Panc1 (cell line): ENCODE measurements at regions not wholly inside any gene's neighbourhood (a gene's known extent, or its start where the extent isn't known, plus 50 kb on each side); places are given as distances from the start of the nearest gene placed in this dataset.

Experiments used
- ATAC-seq: fragments of 200-7000 bp; cut with Tn5 transposase; 2 replicates; pipeline ENCODE4 v1.9.1; 2020; ENCODE audit warnings: mild to moderate bottlenecking, moderate library complexity
- BruUV-seq: library from RNA; stranded (reverse); fragments of 400-500 nt; replicated peaks from 2 replicates; lab custom pipeline; 2021; lab: Mats Ljungman, UMichigan
- CTCF ChIA-PET: fragments of 300-600 bp; sonication (Branson Sonifier 250); formaldehyde crosslinking; loops from one replicate; lab custom pipeline; 2022; ENCODE audit warnings: antibody characterized with exemption; lab: Charles Lee
- POLR2A ChIA-PET: fragments of 300-600 bp; sonication (Branson Sonifier 250); formaldehyde crosslinking; loops from one replicate; lab custom pipeline; 2022; ENCODE audit warnings: antibody characterized with exemption; lab: Charles Lee
- DNase-seq: peaks from one replicate; pipeline ENCODE4 v3.0.0-alpha.2; 2010; ENCODE audit warnings: low read depth, low spot score
- H3K27ac ChIP-seq: 2 replicates; pipeline ENCODE4 v1.5.1; 2011; ENCODE audit warnings: mild to moderate bottlenecking, low read length, inconsistent platforms
- H3K27me3 ChIP-seq: fragments of 200-500 bp; sonication (Bioruptor generic); 2 replicates; pipeline ENCODE4 v1.6.0; 2014; ENCODE audit warnings: low read length, inconsistent platforms; ENCODE audit not compliant: control insufficient read depth, insufficient read depth
- H3K36me3 ChIP-seq: fragments of 200-500 bp; sonication (Bioruptor generic); 2 replicates; pipeline ENCODE4 v1.5.1; 2014; ENCODE audit warnings: inconsistent platforms, mild to moderate bottlenecking, low read length, moderate library complexity; ENCODE audit not compliant: control insufficient read depth, insufficient read depth
- H3K4me1 ChIP-seq: 2 replicates; pipeline ENCODE4 v1.5.1; 2011; ENCODE audit warnings: inconsistent platforms, mild to moderate bottlenecking, low read length, moderate library complexity; ENCODE audit not compliant: control insufficient read depth, insufficient read depth
- H3K4me3 ChIP-seq, 2 experiments: 2 replicates each; pipeline ENCODE4 v1.5.1; 2011 to 2012; ENCODE audit warnings: low read depth in 2 of 2, low read length in 2 of 2, mild to moderate bottlenecking in 2 of 2, inconsistent platforms in 1 of 2, moderate library complexity in 1 of 2
- H3K9me3 ChIP-seq: fragments of 200-500 bp; sonication (Bioruptor generic); 2 replicates; pipeline ENCODE4 v1.5.1; 2014; ENCODE audit warnings: low read depth, mild to moderate bottlenecking, inconsistent platforms, low read length, moderate library complexity; ENCODE audit not compliant: control insufficient read depth, insufficient read depth
- CTCF ChIP-seq: fragments of 450-650 bp; IDR thresholded peaks from 2 replicates; pipeline ENCODE4 v1.5.1; 2017; ENCODE audit warnings: mild to moderate bottlenecking
- POLR2AphosphoS5 ChIP-seq: IDR thresholded peaks from 2 replicates; pipeline ENCODE4 v1.6.1; 2012; ENCODE audit warnings: mild to moderate bottlenecking, low read depth, low read length, moderate library complexity
- REST ChIP-seq, 2 experiments: IDR thresholded peaks; 2 replicates each; pipeline ENCODE4 v1.6.1; 2011 to 2012; ENCODE audit warnings: low read depth in 2 of 2, control low read depth in 1 of 2, low read length in 1 of 2, mild to moderate bottlenecking in 1 of 2, moderate library complexity in 1 of 2; ENCODE audit not compliant: insufficient read depth in 1 of 2
- SIN3A ChIP-seq: IDR thresholded peaks from 2 replicates; pipeline ENCODE4 v1.6.1; 2012; ENCODE audit warnings: low read depth, mild to moderate bottlenecking, low read length, moderate library complexity, borderline replicate concordance; ENCODE audit not compliant: insufficient read depth
- TCF7L2 ChIP-seq: IDR thresholded peaks from 2 replicates; pipeline ENCODE4 v1.6.1; 2011; ENCODE audit warnings: mild to moderate bottlenecking, low read depth, low read length, inconsistent platforms
- in situ Hi-C: cut with HindIII; loops from 2 replicates; pipeline ENCODE4 v1.10.0; 2016; ENCODE audit warnings: low sequenced_read_pairs, low pct_unique_long_range_greater_than_20kb
- intact Hi-C: fragments of 100-400 bp; cut with micrococcal nuclease; formaldehyde crosslinking; loops from one replicate; pipeline ENCODE4 v1.10.0; 2022; ENCODE audit not compliant: unreplicated experiment

GRCh38 chr18:64979791-64980190, 771.0 kb upstream of the CDH7 start:
- intact Hi-C loops = no loop called here
- ChIA-PET CTCF (no interaction called here), POLR2A (no interaction called here)

GRCh38 chr18:64974391-64975125, 776.3 kb upstream of the CDH7 start:
- DNase-seq (no peak), ATAC-seq (no peak)
- CTCF ChIA-PET = no interaction called here
- in situ Hi-C loops = no loop called here
- H3K9me3 ChIP-seq = no peaks in the 10 kb centered on the region
- intact Hi-C loops = no loop called here
- no peak overlapping the region for H3K27ac ChIP-seq
- POLR2A ChIA-PET = no interaction called here
- no peak for TF ChIP-seq POLR2AphosphoS5
- no peak for TF ChIP-seq SIN3A
- TF ChIP-seq TCF7L2 = no peak
- TF ChIP-seq REST (IDR thresholded peaks at IDR 0.05; ENCODE audit: insufficient read depth in 1 of 2, low read depth in 2 of 2, low read length in 1 of 2) = no peak
- no peaks in the 10 kb centered on the region for H3K27me3 ChIP-seq
- no peak overlapping the region for H3K4me3 ChIP-seq
- BruUV-seq = no TSS peak
- no peaks in the 10 kb centered on the region for H3K36me3 ChIP-seq
- H3K4me1 ChIP-seq = no peaks in the 10 kb centered on the region

More at GRCh38 chr18:64979791-64980190, 771.0 kb upstream of the CDH7 start:
- Histone ChIP-seq H3K9me3 (no peaks in the 10 kb centered on the region), H3K36me3 (no peaks in the 10 kb centered on the region), H3K27ac (no peak overlapping the region), H3K27me3 (no peaks in the 10 kb centered on the region), H3K4me3 (no peak overlapping the region), H3K4me1 (no peaks in the 10 kb centered on the region)
- in situ Hi-C loops = no loop called here
- no peak for TF ChIP-seq CTCF
- BruUV-seq = no TSS peak
- ATAC-seq = no peak
- no peak for DNase-seq

- POLR2A ChIA-PET = no interaction called here
- DNase-seq (no peak), ATAC-seq (no peak)
- in situ Hi-C loops (no loop called here), intact Hi-C loops (no loop called here)
- Histone ChIP-seq H3K9me3 (no peaks in the 10 kb centered on the region), H3K27me3 (no peaks in the 10 kb centered on the region), H3K27ac (no peak overlapping the region), H3K4me1 (no peaks in the 10 kb centered on the region), H3K4me3 (no peak overlapping the region), H3K36me3 (no peaks in the 10 kb centered on the region)
- TF ChIP-seq SIN3A (no peak), TCF7L2 (no peak), CTCF (no peak), POLR2AphosphoS5 (no peak), REST (IDR thresholded peaks at IDR 0.05; ENCODE audit: insufficient read depth in 1 of 2, low read depth in 2 of 2, low read length in 1 of 2) (no peak)
- CTCF ChIA-PET = no interaction called here
- no TSS peak for BruUV-seq
Measured at GRCh38 chr18:64972545-64972944, 778.3 kb upstream of the CDH7 start.
